GM19239 (cell line): ENCODE measurements at regions not wholly inside any gene's neighbourhood (a gene's known extent, or its start where the extent isn't known, plus 50 kb on each side); places are given as distances from the start of the nearest gene placed in this dataset.
"Not testable (repeated sequence)": the region's sequence is repeated elsewhere in the genome, so short reads cannot be mapped to it uniquely, and the experiment has no call there.

ENCODE experiments used
- DNase-seq: peaks from one replicate; pipeline ENCODE4 v3.0.0; 2011; ENCODE audit warnings: low spot score; ENCODE audit not compliant: insufficient read length
- FAIRE-seq: peaks from 2 replicates; lab custom pipeline; 2011; peaks lifted over from hg19 to GRCh38; lab: Jason Lieb, UNC

DNA sequence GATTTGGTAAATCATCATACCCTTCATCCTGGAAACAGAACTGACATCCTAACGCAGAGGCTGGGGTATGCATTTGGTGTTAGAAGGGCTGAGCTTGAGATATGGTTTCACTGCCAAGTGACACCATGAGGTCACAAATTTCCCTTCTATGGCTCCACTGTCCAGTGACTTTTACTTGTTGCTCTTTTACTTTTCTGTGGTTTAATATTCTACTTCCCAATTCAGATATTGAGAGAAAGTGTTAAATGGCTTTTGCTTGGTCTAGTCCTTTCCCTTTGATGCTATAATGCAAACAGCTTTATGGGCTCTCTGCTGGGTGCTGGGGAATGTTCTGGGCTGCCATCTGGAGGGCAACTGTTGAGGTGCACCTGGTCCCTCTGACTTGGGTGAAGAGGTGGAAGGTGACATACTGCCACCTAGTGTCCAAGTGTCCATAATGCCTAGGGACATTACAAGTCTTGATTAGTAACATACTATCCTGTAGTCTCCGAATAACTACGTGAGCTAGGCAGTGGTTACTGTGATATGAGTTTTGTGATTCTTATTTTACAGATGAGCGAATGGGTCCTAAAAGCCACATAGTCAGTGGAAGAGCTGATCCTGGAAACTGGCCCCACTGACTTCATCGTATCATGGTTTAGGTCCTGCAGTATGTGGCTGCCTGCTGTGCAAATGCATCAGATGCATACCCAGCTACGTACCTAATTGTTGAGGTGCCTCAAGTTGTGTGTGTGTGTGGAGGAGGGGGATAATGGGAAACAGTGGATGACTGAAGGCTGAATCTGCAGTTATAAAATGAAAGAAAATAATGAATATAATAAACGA, 149.1 kb upstream of the RAG2 start:
- peak; percentile 97 for FAIRE-seq
- DNase-seq, result peak; percentile 51

DNA sequence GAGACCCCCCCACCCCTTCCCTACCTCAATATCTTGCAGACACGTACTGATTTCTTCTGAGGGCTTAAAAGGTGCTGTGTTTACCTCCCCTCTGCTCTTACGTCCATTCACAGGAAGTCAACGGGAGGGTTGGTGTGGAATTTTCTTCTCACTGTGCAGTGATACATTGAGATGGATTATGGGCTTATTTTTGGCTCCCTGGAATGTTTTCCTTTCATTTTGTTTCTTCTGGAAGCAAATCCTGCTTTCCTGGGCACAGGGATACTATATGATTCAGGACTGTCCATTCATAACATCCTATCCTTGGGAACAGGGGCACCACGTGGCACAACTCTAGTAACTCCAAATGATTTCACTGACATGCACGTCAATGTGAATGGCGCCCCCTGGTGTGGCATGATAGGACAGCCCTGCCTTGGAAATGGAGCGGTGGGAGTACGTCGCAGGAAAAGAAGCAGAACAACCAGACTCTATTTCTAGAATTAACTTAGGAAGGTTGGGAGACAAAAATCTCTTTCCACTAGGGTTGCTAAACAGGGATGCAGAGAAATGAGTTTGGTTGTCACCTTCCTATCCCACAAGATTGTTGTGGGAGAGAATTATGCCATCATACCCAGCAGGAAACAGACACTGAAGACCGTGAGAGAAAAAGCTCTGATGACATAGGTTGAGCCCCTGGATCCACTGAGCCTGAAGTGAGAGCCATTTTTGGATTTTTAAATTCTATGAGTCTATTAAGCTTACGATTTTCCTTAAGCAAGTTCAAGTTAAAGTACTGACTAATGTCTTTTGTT, 146.5 kb upstream of the RAG2 start:
- FAIRE-seq (no peak), DNase-seq (no peak)

DNA sequence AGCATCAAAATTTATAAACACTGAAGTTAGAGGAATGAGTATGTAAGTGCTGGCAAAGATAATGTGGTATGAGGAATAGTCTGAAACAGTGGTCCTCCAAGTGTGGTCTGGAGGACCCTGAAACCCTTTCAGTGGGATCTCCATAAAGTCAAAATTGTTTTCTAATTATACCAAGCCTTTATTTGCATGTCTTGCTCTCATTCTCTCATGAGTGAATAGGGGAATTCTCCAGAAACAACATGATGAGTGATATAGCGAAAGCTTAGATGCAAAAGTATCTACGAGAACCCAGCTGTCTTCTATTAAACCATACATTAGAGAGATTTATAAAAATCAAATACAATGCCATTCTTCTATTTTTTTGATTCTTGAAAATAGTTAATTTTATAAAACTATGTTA, 145.0 kb upstream of the RAG2 start:
- DNase-seq (no peak), FAIRE-seq (peak; percentile 55)

DNA sequence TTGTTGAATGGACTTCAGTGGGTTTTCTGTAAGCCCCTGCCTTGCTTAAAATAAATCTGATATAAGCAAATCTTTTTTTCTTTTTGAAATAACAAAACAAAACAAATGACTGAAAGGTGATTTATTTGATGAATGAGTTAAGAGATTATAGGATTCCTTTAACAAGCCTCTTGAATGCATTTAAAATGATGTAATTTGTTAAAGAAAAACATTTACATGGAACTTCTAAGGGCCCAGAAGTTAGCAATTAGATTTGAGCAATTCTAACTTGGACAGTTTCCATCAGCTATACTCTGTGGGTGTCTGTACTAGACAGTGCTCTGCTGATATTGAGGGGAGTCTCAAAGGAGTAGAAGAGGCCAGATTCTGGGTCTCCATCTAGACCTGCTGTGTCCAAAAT, 143.5 kb upstream of the RAG2 start:
- no peak for DNase-seq
- no peak for FAIRE-seq

DNA sequence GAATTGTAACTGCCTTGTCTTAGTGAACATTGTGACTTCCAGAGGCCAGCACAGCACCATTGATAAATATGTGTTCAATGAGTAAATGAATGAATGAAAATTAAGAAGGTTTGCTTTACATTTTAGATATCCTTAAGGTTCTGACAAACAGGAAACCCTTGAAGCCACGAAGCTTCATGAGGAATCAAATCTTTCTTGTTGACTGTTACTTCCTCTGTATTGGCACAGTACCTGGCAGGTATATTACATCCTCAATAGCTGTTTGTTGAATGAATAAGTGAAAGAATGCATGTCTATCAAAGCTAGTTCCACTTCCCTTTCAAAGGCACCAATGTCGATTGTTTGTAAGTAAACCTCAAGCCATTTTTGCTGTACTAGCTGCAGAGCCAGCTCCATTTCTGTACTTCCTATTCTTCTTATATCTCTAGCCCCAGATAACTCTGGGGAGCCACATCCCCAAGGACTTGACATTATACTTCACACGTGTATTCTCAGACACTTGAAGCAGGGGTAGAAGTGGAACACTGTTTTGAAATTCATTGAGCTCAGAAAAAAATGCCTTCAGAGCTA, 140.3 kb upstream of the RAG2 start:
- no peak for FAIRE-seq
- DNase-seq, result no peak

DNA sequence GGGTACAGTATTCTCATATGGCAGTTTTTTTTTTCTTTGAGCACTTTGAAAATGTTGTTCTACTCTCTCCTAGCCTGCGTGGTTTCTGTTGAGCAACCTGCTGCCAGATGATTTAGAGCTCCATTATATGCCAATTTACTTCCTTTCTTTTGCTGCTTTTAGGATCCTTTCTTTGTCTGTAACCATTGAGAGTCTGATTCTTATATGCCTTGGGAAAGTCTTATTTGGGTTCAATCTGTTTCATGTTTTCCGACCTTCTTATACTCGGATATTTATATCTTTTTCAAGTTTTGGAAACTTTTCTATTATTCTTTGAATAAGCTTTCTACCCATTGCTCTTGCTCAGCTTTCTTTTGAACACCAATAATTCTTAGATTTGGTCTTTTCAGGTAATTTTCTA, 138.1 kb upstream of the RAG2 start:
- FAIRE-seq (no peak), DNase-seq (no peak)

DNA sequence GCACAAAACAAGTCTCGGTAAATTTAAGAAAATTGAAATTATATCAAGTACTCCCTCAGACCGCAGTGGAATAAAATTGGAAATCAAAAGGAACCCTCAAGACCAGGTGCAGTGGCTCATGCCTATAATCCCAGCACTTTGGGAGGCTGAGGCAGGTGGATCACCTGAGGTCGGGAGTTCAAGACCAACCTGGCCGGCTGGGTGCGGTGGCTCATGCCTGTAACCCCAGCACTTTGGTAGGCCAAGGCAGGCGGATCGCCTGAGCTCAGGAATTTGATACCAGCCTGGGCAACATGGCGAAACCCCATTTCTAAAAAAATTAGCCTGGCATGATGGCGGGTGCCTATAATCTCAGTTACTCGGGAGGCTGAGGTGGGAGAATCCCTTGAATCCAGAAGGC, 135.7 kb upstream of the RAG2 start:
- not testable (repeated sequence) for DNase-seq, FAIRE-seq

DNA sequence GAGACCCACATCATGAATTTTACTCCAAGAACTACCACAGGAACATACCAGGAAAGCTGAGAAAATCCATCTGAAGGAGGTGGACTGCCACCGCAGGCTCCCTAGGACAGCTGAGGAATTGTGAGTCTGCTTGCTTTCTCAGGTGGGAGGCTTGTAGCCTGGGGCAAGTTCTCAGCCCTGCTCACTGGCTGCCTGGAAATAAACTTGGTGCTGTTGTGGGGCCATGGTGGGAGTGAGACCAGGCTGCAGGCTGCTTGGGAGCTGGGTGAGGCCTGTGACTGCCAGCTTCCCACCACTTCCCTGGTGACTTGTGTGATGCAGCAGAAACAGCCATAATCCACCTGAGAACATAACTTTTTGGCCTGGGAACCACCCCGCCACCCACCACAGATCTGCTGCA, 132.7 kb upstream of the RAG2 start:
- FAIRE-seq (no peak), DNase-seq (no peak)

DNA sequence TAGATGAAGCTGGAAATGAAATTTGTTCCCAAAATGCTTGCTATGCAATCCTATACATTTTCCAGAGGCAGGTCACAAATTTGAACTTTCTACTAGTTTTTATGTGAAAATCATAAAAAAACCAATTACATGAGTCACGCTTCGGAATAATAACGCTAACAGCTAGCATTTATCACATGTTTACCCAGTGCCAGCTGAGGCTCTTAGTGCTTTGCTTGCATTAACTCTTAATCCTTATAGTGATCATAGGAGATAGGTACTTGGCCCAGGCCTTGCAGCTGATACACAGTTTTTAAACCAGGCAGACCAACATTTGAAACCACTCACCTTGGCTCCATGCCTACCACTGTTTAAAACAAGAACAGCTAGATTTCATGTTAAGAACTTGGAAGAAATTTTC, 131.8 kb upstream of the RAG2 start:
- FAIRE-seq (no peak), DNase-seq (no peak)

DNA sequence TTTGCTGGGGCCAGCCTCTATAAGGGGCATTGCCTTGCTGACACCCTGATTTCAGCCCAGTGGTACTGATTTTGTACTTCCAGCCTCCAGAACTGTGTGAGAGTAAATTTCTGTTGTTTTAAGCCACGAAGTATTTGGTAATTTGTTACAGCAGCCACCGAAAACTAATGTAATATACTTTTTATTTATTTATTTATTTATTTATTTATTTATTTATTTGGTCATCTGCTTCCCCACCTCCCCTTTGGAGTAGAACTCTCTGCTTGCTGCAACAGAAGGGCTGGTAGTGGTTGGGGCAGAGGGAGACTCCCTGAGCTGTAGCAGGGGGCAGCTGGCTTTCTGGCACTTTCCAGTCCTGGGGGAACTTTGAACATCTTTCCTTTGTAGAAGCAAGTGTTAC, 128.4 kb upstream of the RAG2 start:
- FAIRE-seq, result no peak

DNA sequence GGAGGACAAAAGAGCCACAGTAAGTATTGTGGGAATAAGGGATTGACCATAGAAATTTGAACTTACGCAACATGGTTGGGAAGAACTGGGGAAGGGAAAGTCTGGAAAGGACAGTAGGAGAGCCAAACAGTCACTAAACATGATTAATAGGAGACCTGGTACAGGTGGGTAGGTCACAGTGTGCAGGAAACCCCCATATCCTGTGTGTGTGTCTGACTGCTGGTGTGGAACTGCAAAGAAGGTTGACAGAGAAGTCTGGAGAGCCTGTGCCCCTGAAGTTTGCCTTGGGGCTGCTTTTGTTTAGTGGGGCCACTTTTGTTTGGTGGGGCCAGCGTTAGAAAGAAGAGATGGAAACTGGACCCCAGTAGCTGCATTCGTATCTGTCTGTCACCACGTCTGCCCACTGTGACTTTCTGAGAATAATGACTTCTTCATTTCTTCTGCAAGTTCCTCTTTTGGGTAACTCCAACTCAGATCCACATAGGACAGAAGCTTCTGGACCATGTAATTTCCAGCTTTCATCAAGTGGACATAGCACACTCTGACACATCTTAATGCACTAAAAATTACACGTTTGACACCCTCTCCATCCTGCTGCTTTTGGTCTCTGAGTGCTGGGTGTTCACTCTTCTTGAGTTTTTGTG, 126.8 kb upstream of the RAG2 start:
- DNase-seq, result no peak
- no peak for FAIRE-seq

More for the DNA sequence above, 128.4 kb upstream of the RAG2 start:
- no peak for DNase-seq

DNA sequence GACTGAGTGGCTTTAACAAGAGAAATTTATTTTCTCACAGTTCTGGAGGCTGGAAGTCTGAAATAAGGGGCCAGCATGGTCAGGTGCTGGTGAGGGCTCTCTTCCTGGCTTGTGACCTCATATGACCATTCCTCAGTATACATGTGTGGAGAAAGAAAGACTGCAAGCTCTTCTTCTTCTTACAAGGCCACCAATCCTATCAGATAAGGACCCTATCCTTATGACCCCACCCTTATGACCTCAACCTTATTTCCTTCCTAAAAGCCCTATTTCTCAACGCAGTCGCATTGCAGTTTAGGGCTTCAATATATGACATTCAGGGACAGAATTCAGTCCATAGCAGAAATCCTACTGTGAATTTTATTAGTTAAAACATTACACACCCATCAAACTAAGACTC, 124.4 kb upstream of the RAG2 start:
- DNase-seq (no peak), FAIRE-seq (no peak)

DNA sequence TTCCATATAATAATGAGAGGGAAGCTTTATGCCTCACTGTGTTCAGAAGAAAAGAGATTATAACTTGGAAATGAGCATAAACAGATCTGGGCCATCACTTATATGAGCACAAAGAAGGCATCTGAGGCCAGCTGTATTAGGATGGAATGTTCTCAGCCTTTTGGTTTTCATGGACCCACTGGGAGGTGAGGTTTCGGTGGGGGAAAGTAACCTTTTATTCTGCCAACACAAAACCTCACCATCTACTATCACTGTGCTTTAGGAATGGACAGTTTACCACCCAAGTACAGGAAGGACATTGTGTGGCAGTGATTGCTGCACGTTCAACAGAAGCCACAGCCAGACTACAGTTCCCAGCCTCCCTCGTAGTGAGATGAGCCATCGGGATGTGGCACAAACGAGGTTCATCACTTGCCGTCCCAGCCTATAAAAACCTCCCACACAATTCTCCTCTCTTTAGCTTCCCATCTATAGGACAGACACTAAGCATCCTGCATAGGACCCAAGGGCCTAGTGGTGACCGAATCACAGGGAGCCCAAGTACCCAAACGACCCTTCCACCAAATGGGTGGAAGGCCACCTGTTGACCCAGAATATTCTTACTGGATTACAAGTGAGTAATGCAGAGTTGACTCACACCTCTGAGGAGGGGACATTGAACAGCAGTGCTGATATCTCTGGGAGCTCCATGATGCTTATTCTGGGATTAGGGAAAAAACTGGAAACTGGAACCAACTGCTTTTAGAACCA, 121.5 kb upstream of the RAG2 start:
- DNase-seq (no peak), FAIRE-seq (no peak)

DNA sequence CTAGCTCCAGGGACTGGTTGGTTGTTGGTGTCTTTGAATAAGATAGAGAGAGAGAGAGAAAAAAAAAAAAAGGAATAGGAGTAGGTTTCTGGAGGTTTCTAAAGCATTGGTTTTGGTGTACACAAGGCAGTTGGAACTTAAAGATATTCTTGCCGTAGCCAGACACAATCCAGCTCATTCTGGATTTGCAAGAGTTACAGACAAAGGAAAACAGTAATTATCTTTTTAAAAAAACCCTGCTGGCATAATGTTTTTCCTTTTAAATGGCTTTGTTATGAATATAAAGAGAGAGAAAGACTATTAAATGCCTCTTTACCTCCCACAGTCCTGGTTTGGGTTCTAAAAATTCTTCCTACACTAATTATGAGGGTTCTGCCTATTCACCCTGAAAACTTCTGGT, 120.4 kb upstream of the RAG2 start:
- no peak for DNase-seq
- no peak for FAIRE-seq

DNA sequence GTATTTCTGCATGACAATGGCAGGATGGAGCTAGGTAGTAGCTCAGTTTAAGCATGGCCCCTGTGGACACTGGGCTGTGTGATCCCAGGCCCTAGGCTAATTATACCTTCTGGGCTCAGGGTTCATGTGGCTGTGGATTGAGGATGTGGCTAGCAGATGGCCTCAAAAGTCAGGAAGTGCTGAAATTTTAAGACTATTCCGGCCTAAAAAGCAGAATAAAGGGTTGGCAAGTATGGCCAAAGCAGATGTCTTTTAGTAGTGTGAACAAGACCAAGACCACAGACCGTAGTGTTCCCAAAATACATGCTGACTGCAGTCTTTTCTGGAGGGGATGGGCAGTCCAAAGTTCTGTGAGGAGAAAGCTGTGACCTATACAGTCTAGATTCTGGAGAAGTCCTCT, 115.7 kb upstream of the RAG2 start:
- FAIRE-seq, result no peak
- DNase-seq, result no peak

DNA sequence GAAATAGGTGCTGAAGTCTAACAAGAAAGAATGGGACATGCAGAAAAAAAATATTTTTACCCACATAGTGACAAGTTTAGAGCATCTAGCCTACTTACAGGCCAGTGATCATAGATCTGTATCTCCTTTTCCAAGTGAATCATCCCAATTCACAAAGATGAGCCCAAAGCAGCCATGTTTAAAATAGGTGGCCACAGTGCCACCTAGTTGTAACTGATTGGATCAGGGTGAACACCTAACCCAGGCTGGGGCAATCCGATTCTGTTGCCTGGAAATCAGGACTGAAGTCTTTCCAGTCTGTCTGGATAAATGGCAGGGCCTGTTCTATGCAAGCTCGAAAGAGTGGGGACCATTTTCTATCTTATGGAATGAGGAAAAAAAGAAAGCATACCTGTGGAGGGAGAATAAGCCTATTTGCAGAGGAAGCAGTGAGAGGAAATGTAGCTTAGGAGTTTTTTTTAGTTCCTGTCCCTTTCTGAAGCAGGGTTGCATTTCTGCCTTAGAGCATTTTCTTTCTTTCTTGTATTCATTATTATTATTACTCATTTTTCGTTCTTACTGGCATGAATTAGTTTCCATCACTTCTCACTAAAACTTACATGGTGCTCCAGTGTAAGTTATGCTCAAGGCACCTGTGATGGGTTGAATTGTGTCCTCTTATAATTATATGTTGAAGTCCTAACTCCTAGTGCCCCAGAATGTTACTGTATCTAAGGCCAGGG, 113.2 kb upstream of the RAG2 start:
- DNase-seq (no peak), FAIRE-seq (no peak)
